Uterus (tissue), 2 donors: ENCODE measurements at regions not wholly inside any gene's neighbourhood (a gene's known extent, or its start where the extent isn't known, plus 50 kb on each side); places are given as distances from the start of the nearest gene placed in this dataset.

Experiments used
- CTCF ChIP-seq, 4 experiments: fragments of 200-600 bp in 2 of 4; fragments of 450-650 bp in 2 of 4; sonication (generic) in 2 of 4; IDR thresholded peaks; one replicate each; pipeline ENCODE4 v1.5.1; 2016 to 2019; ENCODE audit warnings: antibody characterized with exemption in 4 of 4, mild to moderate bottlenecking in 2 of 4, moderate library complexity in 1 of 4
- POLR2A ChIP-seq, 2 donors: fragments of 450-650 bp; IDR thresholded peaks; one replicate each; pipeline ENCODE4 v1.6.1; 2016; ENCODE audit warnings: antibody characterized with exemption in 2 of 2, mild to moderate bottlenecking in 1 of 2, moderate library complexity in 1 of 2

GRCh38 chr12:28601570-28602058 lies 411.4 kb downstream of the CCDC91 start:
- TF ChIP-seq CTCF (IDR thresholded peaks at IDR 0.05) (no peak), POLR2A (IDR thresholded peaks at IDR 0.05) (no peak)
